Tibial artery (tissue), 4 donors: ENCODE measurements at regions not wholly inside any gene's neighbourhood (a gene's known extent, or its start where the extent isn't known, plus 50 kb on each side); places are given as distances from the start of the nearest gene placed in this dataset.

Source experiments
- DNase-seq, 2 donors: peaks; one replicate each; pipeline ENCODE4 v3.0.0-alpha.2; 2019
- H3K27ac ChIP-seq, 2 donors: fragments of 200-600 bp; sonication (generic) in 1 of 2; 1 replicate in 1 of 2; 2 replicates in 1 of 2; pipeline ENCODE4 v1.5.1; 2018 to 2019; ENCODE audit warnings: mild to moderate bottlenecking in 1 of 2
- H3K27me3 ChIP-seq, 2 donors: fragments of 200-600 bp; sonication (generic) in 1 of 2; one replicate each; pipeline versions ENCODE4 v1.5.1 to v1.6.0; 2016 to 2019
- H3K36me3 ChIP-seq, 3 donors: fragments of 200-600 bp; sonication (generic) in 2 of 3; one replicate each; pipeline ENCODE4 v1.5.1; 2016 to 2019; ENCODE audit warnings: mild to moderate bottlenecking in 2 of 3
- H3K4me1 ChIP-seq, 4 donors: fragments of 200-600 bp; sonication (generic) in 2 of 4; 1 replicate in 3 of 4; 2 replicates in 1 of 4; pipeline ENCODE4 v1.5.1; 2016 to 2019
- H3K4me3 ChIP-seq, 2 donors: fragments of 200-600 bp; sonication (generic) in 1 of 2; 1 replicate in 1 of 2; 2 replicates in 1 of 2; pipeline ENCODE4 v1.5.1; 2018 to 2019; ENCODE audit warnings: mild to moderate bottlenecking in 2 of 2
- H3K9me3 ChIP-seq, 3 donors: fragments of 200-600 bp; sonication (generic) in 1 of 3; one replicate each; pipeline ENCODE4 v1.5.1; 2016 to 2019
- intact Hi-C: fragments of 100-400 bp; cut with DNase I; formaldehyde crosslinking; loops from one replicate; pipeline ENCODE4 v1.15.0; 2023; ENCODE audit warnings: low total_unique reads
- TF ChIP-seq, protein P1 (sequence below), 2 experiments: fragments of 200-600 bp in 1 of 2; fragments of 450-650 bp in 1 of 2; IDR thresholded peaks; one replicate each; pipeline ENCODE4 v1.5.1; 2017 to 2019; ENCODE audit warnings: antibody characterized with exemption in 2 of 2, mild to moderate bottlenecking in 1 of 2, moderate library complexity in 1 of 2

DNA sequence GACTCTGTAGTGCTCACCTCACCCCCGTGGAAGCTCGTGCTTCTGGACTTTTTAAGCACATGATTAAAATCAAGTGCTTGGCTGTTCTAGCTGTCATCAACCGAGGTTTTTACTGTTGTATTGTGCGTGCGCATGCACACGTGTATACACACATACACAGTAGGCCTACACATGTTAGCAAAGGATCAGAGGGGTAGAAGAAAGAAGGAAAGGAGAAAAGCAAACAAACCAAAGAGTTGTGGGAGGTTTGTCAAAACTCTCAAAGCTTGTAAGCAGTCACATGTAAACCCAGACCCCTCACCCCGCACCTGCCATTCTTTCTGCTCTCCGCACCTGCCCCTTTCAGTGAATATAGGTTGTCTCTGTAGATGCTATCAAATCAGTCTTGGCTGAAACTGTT lies 311.8 kb downstream of the HS3ST1 start:
- Histone ChIP-seq H3K36me3 (no peaks in the 10 kb centered on the region), H3K27ac (no peak overlapping the region), H3K4me3 (no peak overlapping the region), H3K9me3 (no peaks in the 10 kb centered on the region), H3K27me3 (no peaks in the 10 kb centered on the region), H3K4me1 (no peaks in the 10 kb centered on the region)
- TF ChIP-seq, protein P1, sequence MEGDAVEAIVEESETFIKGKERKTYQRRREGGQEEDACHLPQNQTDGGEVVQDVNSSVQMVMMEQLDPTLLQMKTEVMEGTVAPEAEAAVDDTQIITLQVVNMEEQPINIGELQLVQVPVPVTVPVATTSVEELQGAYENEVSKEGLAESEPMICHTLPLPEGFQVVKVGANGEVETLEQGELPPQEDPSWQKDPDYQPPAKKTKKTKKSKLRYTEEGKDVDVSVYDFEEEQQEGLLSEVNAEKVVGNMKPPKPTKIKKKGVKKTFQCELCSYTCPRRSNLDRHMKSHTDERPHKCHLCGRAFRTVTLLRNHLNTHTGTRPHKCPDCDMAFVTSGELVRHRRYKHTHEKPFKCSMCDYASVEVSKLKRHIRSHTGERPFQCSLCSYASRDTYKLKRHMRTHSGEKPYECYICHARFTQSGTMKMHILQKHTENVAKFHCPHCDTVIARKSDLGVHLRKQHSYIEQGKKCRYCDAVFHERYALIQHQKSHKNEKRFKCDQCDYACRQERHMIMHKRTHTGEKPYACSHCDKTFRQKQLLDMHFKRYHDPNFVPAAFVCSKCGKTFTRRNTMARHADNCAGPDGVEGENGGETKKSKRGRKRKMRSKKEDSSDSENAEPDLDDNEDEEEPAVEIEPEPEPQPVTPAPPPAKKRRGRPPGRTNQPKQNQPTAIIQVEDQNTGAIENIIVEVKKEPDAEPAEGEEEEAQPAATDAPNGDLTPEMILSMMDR (IDR thresholded peaks at IDR 0.05) = no peak
- intact Hi-C loops = no loop called here
- no peak for DNase-seq

DNA sequence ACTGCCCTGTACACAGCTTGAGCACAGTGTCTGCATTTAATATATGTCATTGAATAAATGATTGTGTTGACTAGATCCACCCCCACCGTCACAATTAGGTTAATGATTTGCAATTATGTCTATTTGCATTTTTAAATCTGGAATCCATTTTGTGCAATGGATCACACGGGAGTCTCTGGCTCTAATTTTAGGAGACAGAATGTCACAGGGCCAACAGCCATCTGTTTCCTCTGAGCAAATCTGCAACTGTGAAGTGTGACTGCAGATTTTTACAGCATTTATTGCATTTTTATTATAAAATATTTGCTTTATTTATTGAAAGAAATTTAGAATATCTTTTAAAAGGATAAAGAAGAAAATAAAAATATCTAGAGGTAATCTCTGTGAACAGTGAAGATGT lies 316.8 kb downstream of the HS3ST1 start:
- intact Hi-C loops = no loop called here
- DNase-seq = no peak
- H3K36me3 ChIP-seq = no peaks in the 10 kb centered on the region
- H3K9me3 ChIP-seq = no peaks in the 10 kb centered on the region
- H3K27me3 ChIP-seq = no peaks in the 10 kb centered on the region
- H3K4me1 ChIP-seq = no peaks in the 10 kb centered on the region
- TF ChIP-seq, protein P1 (IDR thresholded peaks at IDR 0.05) = no peak
- H3K4me3 ChIP-seq = no peak overlapping the region
- no peak overlapping the region for H3K27ac ChIP-seq

DNA sequence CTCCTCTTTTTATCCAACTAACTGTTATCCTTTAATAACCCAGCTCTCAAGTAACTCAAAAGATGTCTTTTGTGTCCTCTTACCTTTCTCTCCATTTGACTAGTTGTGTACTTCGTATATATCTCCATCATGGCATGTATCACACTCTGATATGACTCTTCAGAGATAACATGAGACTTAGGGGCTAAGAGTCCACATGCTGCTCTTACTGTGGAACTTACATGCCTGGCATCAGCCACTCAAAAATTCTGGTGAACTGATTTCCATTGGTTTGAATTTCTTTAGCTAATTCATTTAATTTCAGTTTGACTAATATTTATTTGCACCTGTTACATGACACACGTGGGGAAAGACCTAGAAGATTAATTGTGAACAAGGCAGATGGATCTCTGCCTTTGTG lies 317.3 kb downstream of the HS3ST1 start:
- intact Hi-C loops = no loop called here
- H3K9me3 ChIP-seq = no peaks in the 10 kb centered on the region

DNA sequence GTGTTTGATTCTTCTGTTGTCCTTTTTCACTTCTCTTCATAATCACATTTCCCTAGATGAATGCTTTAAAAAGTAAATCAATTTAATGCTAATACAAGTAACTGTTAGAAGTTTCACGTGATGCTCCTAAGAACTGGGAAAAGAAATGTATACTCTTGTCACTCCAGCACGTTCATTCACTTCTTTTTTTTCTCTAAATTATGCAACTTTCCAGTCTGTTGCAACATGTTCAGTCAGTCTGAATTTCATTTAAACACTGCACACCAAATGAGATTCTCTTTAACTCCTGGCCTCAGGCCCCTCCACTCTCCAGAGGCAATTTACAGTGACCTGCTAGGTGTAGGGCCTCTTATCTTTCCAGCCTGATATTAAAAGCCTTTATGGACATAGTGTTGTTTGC lies 321.9 kb downstream of the HS3ST1 start:
- Histone ChIP-seq H3K36me3 (no peaks in the 10 kb centered on the region), H3K9me3 (no peaks in the 10 kb centered on the region), H3K27me3 (no peaks in the 10 kb centered on the region), H3K27ac (no peak overlapping the region), H3K4me1 (no peaks in the 10 kb centered on the region), H3K4me3 (no peak overlapping the region)
- TF ChIP-seq, protein P1 (IDR thresholded peaks at IDR 0.05) = no peak
- intact Hi-C loops = no loop called here
- no peak for DNase-seq

More for the DNA sequence above, 317.3 kb downstream of the HS3ST1 start:
- Histone ChIP-seq H3K27me3 (no peaks in the 10 kb centered on the region), H3K27ac (no peak overlapping the region), H3K36me3 (no peaks in the 10 kb centered on the region), H3K4me1 (no peaks in the 10 kb centered on the region), H3K4me3 (no peak overlapping the region)
- TF ChIP-seq, protein P1 (IDR thresholded peaks at IDR 0.05) = no peak
- DNase-seq = no peak

DNA sequence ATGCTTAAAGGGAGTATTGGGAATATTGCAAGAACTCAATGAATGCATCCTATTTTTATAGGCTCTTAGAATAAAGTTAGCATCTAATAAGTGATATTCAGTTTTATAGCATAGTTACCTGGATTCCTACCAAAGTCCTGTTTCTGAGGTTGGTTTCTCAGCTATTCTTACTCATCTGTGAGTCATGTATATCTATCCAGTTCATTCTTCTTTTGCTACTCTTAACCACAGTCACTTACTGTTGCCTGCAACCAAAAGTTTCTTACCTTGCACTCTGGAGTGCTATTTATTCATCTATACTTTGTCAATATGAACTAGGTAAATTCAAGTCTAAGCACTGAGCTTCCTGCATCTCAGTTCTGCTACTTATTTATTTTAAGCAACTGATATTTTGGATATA lies 322.5 kb downstream of the HS3ST1 start:
- intact Hi-C loops = no loop called here
- TF ChIP-seq, protein P1 (IDR thresholded peaks at IDR 0.05) = no peak
- Histone ChIP-seq H3K9me3 (no peaks in the 10 kb centered on the region), H3K36me3 (no peaks in the 10 kb centered on the region), H3K27me3 (no peaks in the 10 kb centered on the region), H3K4me3 (no peak overlapping the region), H3K27ac (no peak overlapping the region), H3K4me1 (no peaks in the 10 kb centered on the region)
- DNase-seq = no peak

DNA sequence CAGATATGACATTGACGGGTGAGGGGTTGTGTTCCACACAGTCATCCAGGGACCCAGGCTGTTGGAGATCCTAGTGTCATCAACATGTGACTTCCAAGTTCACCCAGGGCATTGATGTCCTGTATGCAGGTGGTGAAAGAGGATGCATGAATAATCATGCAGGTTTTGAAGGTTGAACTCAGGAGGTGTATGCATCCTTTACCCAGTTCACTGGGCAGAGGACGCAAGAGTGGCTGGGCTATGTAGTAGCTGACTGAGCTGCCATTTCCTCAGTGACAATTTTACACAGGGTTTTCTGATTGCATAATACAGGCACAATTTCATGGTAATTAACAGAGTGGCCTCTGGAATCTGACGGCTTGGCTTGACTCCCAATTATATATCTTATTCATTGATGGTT lies 323.0 kb downstream of the HS3ST1 start:
- H3K36me3 ChIP-seq = no peaks in the 10 kb centered on the region
- H3K4me1 ChIP-seq = no peaks in the 10 kb centered on the region
- DNase-seq = no peak
- intact Hi-C loops = no loop called here
- H3K27me3 ChIP-seq = no peaks in the 10 kb centered on the region
- H3K4me3 ChIP-seq = no peak overlapping the region
- TF ChIP-seq, protein P1 (IDR thresholded peaks at IDR 0.05) = no peak
- no peak overlapping the region for H3K27ac ChIP-seq
- no peaks in the 10 kb centered on the region for H3K9me3 ChIP-seq
